ENCODE measurements at regions not wholly inside any gene's neighbourhood (a gene's known extent, or its start where the extent isn't known, plus 50 kb on each side); places are given as distances from the start of the nearest gene placed in this dataset.

- no peak for TF ChIP-seq POLR2A (IDR thresholded peaks at IDR 0.05)
- no peak for TF ChIP-seq CTCF (IDR thresholded peaks at IDR 0.05)
These were observed 256.0 kb downstream of the TPBG start for GRCh38 chr6:82619573-82619972.

Data from right lobe of liver (tissue), 4 donors.